Stimulated activated naive CD8-positive, alpha-beta T cell treated with anti-CD3 and anti-CD28 coated beads, Interleukin-15, Interleukin-2, amounts not matched to agents 100 ng/mL and 50 ng/mL, for 24 hours (primary cell): ENCODE measurements at regions not wholly inside any gene's neighbourhood (a gene's known extent, or its start where the extent isn't known, plus 50 kb on each side); places are given as distances from the start of the nearest gene placed in this dataset.

ENCODE experiments used
- H3K27ac Mint-ChIP-seq: one replicate; pipeline ENCODE4 v1.8.0; 2021; ENCODE audit warnings: mild to moderate bottlenecking, mixed read lengths
- H3K27me3 Mint-ChIP-seq: one replicate; pipeline ENCODE4 v1.8.0; 2021; ENCODE audit warnings: mixed read lengths
- H3K36me3 Mint-ChIP-seq: one replicate; pipeline ENCODE4 v1.8.0; 2021; ENCODE audit warnings: low read depth, mixed read lengths
- H3K4me1 Mint-ChIP-seq: one replicate; pipeline ENCODE4 v1.8.0; 2021; ENCODE audit warnings: low read depth, mixed read lengths
- H3K4me3 Mint-ChIP-seq: one replicate; pipeline ENCODE4 v1.8.0; 2021; ENCODE audit warnings: mild to moderate bottlenecking, mixed read lengths
- H3K9me3 Mint-ChIP-seq: one replicate; pipeline ENCODE4 v1.8.0; 2021; ENCODE audit warnings: mixed read lengths

GRCh38 chr15:62287066-62287857, 122.2 kb upstream of the C2CD4B start:
- Mint-ChIP-seq H3K4me3 (no peak overlapping the region), H3K36me3 (no peaks in the 10 kb centered on the region), H3K27ac (no peak overlapping the region), H3K4me1 (no peaks in the 10 kb centered on the region), H3K27me3 (peaks cover 61% of the 10 kb centered on the region), H3K9me3 (no peaks in the 10 kb centered on the region)

DNA sequence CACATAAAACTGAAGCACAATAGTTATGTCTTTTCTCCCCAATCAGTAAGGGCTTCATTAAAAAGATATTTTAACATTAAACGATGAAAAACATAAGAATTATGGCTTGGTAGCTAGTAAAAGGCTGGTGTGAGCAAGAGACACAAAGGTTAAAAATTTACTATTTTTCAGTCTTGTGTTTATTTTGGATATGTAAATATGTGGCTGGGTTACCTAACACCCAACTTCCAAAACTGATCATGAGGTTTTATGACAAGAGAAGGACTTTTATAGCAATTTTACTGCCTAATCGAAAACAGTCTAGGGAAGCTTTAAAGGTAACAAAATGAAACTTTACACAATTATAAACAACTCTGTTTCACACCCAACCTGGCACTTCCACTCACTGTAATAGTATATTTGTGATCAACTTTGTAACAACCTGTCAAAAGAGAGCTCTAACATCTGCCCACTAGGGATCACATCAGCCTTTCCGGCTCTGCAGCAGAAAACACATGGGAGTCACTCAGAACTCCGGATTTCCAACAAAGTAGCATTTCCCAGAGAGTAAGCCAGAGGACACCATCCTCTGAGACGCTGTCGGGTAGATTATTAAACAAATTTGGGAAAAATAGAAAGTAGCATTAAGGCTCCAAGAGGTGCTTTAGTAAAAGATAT, 123.4 kb upstream of the C2CD4B start:
- H3K27me3 Mint-ChIP-seq: peaks cover 58% of the 10 kb centered on the region
- H3K4me3 Mint-ChIP-seq: no peak overlapping the region
- no peaks in the 10 kb centered on the region for H3K9me3 Mint-ChIP-seq
- H3K4me1 Mint-ChIP-seq: no peaks in the 10 kb centered on the region
- H3K36me3 Mint-ChIP-seq: no peaks in the 10 kb centered on the region
- H3K27ac Mint-ChIP-seq: no peak overlapping the region

GRCh38 chr15:62291262-62291661, 126.2 kb upstream of the C2CD4B start:
- H3K36me3 Mint-ChIP-seq: no peaks in the 10 kb centered on the region
- no peak overlapping the region for H3K4me3 Mint-ChIP-seq
- H3K9me3 Mint-ChIP-seq: no peaks in the 10 kb centered on the region
- no peak overlapping the region for H3K27ac Mint-ChIP-seq
- peaks cover 52% of the 10 kb centered on the region for H3K27me3 Mint-ChIP-seq
- no peaks in the 10 kb centered on the region for H3K4me1 Mint-ChIP-seq

GRCh38 chr15:62296756-62297507, 131.8 kb upstream of the C2CD4B start:
- Mint-ChIP-seq H3K9me3 (no peaks in the 10 kb centered on the region), H3K36me3 (no peaks in the 10 kb centered on the region), H3K27ac (no peak overlapping the region), H3K4me3 (no peak overlapping the region), H3K4me1 (no peaks in the 10 kb centered on the region), H3K27me3 (peaks cover 30% of the 10 kb centered on the region)

DNA sequence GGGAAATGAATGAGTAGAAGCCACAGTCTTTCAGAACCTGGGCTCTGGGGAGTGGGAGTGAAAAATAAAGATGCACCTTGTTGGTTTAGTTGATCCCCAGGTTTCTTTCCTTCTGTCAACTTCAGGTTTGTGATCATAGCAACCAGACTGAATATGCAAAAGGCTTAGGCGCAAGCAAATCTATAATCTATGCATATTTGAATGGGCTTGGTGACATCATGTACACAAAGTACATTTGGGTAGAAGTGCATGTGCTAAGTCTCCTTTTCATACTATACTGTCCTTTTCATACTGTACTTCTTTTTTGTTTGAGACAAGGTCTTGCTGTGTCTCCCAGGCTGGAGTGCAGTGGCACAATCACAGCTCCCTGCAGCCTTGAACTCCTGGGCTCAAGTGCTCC, 132.4 kb upstream of the C2CD4B start:
- Mint-ChIP-seq H3K27ac (no peak overlapping the region), H3K4me1 (no peaks in the 10 kb centered on the region), H3K27me3 (peaks cover 29% of the 10 kb centered on the region), H3K4me3 (no peak overlapping the region), H3K36me3 (no peaks in the 10 kb centered on the region), H3K9me3 (no peaks in the 10 kb centered on the region)

DNA sequence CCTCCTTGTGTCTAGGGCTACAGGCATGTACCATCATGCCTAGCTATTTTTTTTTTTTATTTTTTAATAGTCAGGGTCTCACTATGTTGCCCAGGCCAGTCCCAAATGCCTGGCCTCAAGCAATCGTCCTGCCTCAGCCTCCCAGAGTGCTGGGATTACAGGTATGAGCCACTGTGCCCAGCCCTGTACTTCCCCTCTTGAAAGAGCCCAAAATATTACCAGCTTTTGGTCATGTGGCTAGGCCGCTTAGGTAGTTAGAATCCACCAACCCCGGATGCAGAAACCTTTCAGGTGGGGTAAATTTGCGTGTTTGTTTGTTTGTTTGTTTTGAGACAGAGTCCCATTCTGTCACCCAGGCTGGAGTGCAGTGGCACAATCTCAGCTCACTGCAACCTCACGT, 132.8 kb upstream of the C2CD4B start:
- Mint-ChIP-seq H3K4me1 (no peaks in the 10 kb centered on the region), H3K9me3 (no peaks in the 10 kb centered on the region), H3K36me3 (no peaks in the 10 kb centered on the region), H3K4me3 (no peak overlapping the region), H3K27ac (no peak overlapping the region), H3K27me3 (peaks cover 33% of the 10 kb centered on the region)

DNA sequence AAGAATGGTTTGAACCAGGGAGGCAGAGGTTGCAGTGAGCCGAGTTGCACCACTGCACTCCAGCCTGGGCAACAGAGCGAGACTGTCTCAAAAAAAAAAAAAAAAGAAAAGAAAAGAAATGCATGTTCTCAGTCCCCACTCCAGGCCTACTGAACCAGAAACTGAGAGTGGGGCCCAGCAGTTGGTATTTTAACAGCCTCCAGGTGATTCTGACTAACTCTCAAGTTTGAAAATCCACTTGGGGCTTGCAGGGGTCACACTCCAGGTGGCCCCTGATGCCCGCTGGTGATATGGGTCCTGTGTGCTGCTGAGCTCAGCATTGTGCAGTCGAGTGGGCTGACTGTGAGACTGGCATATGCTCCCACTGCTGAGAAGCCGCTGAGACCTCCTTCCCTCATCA, 133.7 kb upstream of the C2CD4B start:
- Mint-ChIP-seq H3K4me1 (no peaks in the 10 kb centered on the region), H3K4me3 (no peak overlapping the region)

GRCh38 chr15:62299541-62299940, 134.5 kb upstream of the C2CD4B start:
- no peaks in the 10 kb centered on the region for H3K4me1 Mint-ChIP-seq
- H3K36me3 Mint-ChIP-seq: no peaks in the 10 kb centered on the region
- no peak overlapping the region for H3K4me3 Mint-ChIP-seq
- H3K9me3 Mint-ChIP-seq: no peaks in the 10 kb centered on the region
- no peak overlapping the region for H3K27ac Mint-ChIP-seq
- peaks cover 34% of the 10 kb centered on the region for H3K27me3 Mint-ChIP-seq

More for the DNA sequence above, 133.7 kb upstream of the C2CD4B start:
- H3K9me3 Mint-ChIP-seq: no peaks in the 10 kb centered on the region
- peaks cover 32% of the 10 kb centered on the region for H3K27me3 Mint-ChIP-seq
- H3K27ac Mint-ChIP-seq: no peak overlapping the region
- no peaks in the 10 kb centered on the region for H3K36me3 Mint-ChIP-seq

GRCh38 chr15:62301993-62302675, 137.0 kb upstream of the C2CD4B start:
- no peaks in the 10 kb centered on the region for H3K36me3 Mint-ChIP-seq
- H3K27me3 Mint-ChIP-seq: peaks cover 39% of the 10 kb centered on the region
- no peak overlapping the region for H3K27ac Mint-ChIP-seq
- no peak overlapping the region for H3K4me3 Mint-ChIP-seq
- no peaks in the 10 kb centered on the region for H3K9me3 Mint-ChIP-seq
- no peaks in the 10 kb centered on the region for H3K4me1 Mint-ChIP-seq

GRCh38 chr15:62306851-62307504, 141.9 kb upstream of the C2CD4B start:
- peaks cover 2% of the 10 kb centered on the region for H3K9me3 Mint-ChIP-seq
- no peak overlapping the region for H3K27ac Mint-ChIP-seq
- H3K27me3 Mint-ChIP-seq: peaks cover 52% of the 10 kb centered on the region
- no peaks in the 10 kb centered on the region for H3K4me1 Mint-ChIP-seq
- no peak overlapping the region for H3K4me3 Mint-ChIP-seq
- no peaks in the 10 kb centered on the region for H3K36me3 Mint-ChIP-seq

DNA sequence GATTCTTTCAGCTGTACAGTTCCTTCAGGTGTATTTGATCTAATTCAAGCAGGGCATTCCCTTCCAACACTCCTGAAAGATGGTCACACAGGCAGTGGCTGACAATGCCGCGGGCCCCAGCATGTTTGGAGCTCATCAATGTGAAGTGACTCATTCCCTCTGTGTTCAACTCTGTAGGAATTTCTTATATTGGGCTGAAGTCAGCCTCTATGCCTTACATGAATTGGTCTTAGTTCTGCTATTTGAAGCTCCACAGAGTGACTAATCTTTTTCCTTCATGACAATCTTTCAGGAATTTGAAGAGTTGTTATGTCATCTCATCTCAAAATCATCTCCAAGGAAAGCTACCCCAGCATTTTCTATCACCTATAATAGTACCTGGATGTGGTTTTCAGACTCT, 142.5 kb upstream of the C2CD4B start:
- Mint-ChIP-seq H3K4me3 (no peak overlapping the region), H3K9me3 (peaks cover 7% of the 10 kb centered on the region), H3K36me3 (no peaks in the 10 kb centered on the region), H3K27me3 (peaks cover 55% of the 10 kb centered on the region), H3K4me1 (no peaks in the 10 kb centered on the region), H3K27ac (no peak overlapping the region)

DNA sequence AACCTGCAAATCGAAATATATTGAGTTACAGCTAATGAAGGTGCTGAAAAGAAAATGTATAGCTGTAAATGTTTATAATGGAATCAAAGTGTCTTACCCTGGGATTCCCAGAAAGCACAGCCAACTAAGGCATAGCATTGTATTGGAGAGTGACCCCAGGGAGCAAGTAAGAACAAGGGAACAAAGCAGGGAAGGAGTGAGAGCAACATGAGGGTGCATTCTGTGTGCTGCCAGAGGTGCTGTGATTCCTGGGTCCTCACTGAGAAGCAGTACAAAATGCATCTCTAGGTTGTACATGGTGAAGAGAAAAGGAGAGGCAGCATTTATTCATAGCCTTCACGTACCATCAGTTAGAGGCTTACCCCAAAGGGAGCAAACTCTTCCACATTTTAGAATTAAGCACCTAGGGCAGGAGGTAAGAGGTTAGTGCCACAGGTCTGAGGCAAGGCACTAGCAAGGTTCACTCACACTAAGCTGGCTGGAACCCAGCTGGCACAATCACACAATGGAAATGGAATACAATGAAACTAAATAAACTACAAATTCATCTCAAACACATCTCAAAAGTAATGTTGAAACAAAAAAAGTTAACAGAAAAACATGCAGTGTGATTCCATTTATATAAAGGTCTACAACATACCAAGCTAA, 151.5 kb upstream of the C2CD4B start:
- H3K4me1 Mint-ChIP-seq: no peaks in the 10 kb centered on the region
- peaks cover 7% of the 10 kb centered on the region for H3K9me3 Mint-ChIP-seq
- no peak overlapping the region for H3K4me3 Mint-ChIP-seq
- H3K27me3 Mint-ChIP-seq: peaks cover 31% of the 10 kb centered on the region
- no peak overlapping the region for H3K27ac Mint-ChIP-seq
- no peaks in the 10 kb centered on the region for H3K36me3 Mint-ChIP-seq

- H3K4me3 Mint-ChIP-seq: no peak overlapping the region
- H3K4me1 Mint-ChIP-seq: no peaks in the 10 kb centered on the region
- peaks cover 36% of the 10 kb centered on the region for H3K27me3 Mint-ChIP-seq
- no peaks in the 10 kb centered on the region for H3K9me3 Mint-ChIP-seq
- no peaks in the 10 kb centered on the region for H3K36me3 Mint-ChIP-seq
- no peak overlapping the region for H3K27ac Mint-ChIP-seq
Observed at GRCh38 chr15:62320259-62320658, 155.2 kb upstream of the C2CD4B start.

DNA sequence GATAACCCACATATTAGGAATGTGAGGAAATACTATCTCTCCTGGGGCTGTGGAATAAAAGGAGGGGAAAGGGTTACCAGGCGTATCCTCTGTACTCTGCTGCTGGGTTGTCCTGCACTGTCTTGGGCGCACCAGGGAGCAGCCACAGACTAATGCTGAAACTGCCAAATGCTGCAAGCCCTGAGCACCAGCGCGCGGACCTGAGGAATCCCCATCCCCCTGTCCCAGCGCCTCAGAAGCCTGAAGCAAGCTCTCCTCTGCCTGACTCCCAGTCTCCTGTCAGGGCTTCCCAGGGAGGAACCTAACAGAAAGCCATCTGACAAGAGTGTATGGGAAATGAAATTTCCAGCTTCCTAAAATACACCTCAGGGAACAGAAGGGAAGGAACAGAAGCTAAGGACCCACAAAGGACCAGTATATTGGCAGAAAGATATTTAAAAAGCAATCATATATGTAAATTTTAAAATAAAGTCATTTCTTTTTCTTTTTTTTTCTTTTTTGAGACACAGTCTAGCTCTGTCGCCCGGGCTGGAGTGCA, 158.3 kb upstream of the C2CD4B start:
- H3K27ac Mint-ChIP-seq: no peak overlapping the region

More for the DNA sequence above, 158.3 kb upstream of the C2CD4B start:
- H3K36me3 Mint-ChIP-seq: no peaks in the 10 kb centered on the region
- no peaks in the 10 kb centered on the region for H3K4me1 Mint-ChIP-seq
- H3K9me3 Mint-ChIP-seq: no peaks in the 10 kb centered on the region
- peaks cover 27% of the 10 kb centered on the region for H3K27me3 Mint-ChIP-seq
- no peak overlapping the region for H3K4me3 Mint-ChIP-seq
